Mesodermal cell (in vitro differentiated cells): ENCODE measurements at regions not wholly inside any gene's neighbourhood (a gene's known extent, or its start where the extent isn't known, plus 50 kb on each side); places are given as distances from the start of the nearest gene placed in this dataset.
A peak's percentile ranks its signal among the peaks of the same experiment; 100 is the strongest.
"Not testable (repeated sequence)": the region's sequence is repeated elsewhere in the genome, so short reads cannot be mapped to it uniquely, and the experiment has no call there.

Experiments used
- H3K27ac ChIP-seq: 2 replicates; pipeline ENCODE4 v1.7.0; 2013; ENCODE audit warnings: mild to moderate bottlenecking, low read depth, low read length, moderate library complexity; ENCODE audit not compliant: severe bottlenecking
- H3K36me3 ChIP-seq: 2 replicates; pipeline ENCODE4 v1.7.1; 2013; ENCODE audit warnings: mild to moderate bottlenecking, low read length, moderate library complexity; ENCODE audit not compliant: control insufficient read depth, insufficient read depth
- H3K4me1 ChIP-seq: one replicate; pipeline ENCODE4 v1.7.1; 2013; ENCODE audit warnings: mild to moderate bottlenecking, low read length; ENCODE audit not compliant: insufficient read depth, control insufficient read depth, poor library complexity, severe bottlenecking
- H3K4me3 ChIP-seq: 2 replicates; pipeline ENCODE4 v1.7.0; 2013; ENCODE audit warnings: low read length, control low read depth, mild to moderate bottlenecking; ENCODE audit not compliant: insufficient read depth, poor library complexity, severe bottlenecking; ENCODE audit errors: extremely low read depth
- H3K9me3 ChIP-seq: 2 replicates; pipeline ENCODE4 v1.7.1; 2013; ENCODE audit warnings: mild to moderate bottlenecking, low read length, moderate library complexity; ENCODE audit not compliant: control insufficient read depth
- WGBS, 2 experiments: methylation state at CpG; one replicate each; pipeline ENCODE4 v1.1.5; 2013; ENCODE audit warnings: missing lambda C conversion rate in 2 of 2; ENCODE audit not compliant: insufficient coverage in 2 of 2; 5-methylcytosine and 5-hydroxymethylcytosine counted together

DNA sequence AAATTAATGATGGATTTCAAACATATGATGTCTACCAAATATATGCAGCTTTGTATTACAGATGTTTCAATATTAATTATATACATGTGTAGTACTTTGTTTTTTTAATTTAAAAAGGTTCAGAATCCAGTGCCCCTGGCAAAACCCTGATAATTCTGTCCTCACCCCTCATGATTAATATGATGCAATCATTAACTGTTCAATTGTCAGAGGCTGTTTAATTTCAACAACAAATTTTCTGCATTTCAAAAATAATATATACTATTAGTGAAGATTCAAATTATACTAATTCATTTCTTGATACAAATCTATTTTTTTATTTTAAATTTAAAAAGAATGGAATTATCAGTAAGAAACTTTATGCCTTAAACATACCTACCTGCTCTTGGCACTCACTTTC lies 162.6 kb downstream of the HHIPL2 start:
- Histone ChIP-seq H3K9me3 (no peaks in the 10 kb centered on the region), H3K4me1 (no peaks in the 10 kb centered on the region), H3K4me3 (no peak overlapping the region), H3K36me3 (no peaks in the 10 kb centered on the region), H3K27ac (no peak overlapping the region)

- Histone ChIP-seq H3K4me1 (no peaks in the 10 kb centered on the region), H3K27ac (no peak overlapping the region), H3K9me3 (no peaks in the 10 kb centered on the region), H3K4me3 (no peak overlapping the region), H3K36me3 (no peaks in the 10 kb centered on the region)
Measured at GRCh38 chr1:222384531-222384930, 163.4 kb downstream of the HHIPL2 start.

DNA sequence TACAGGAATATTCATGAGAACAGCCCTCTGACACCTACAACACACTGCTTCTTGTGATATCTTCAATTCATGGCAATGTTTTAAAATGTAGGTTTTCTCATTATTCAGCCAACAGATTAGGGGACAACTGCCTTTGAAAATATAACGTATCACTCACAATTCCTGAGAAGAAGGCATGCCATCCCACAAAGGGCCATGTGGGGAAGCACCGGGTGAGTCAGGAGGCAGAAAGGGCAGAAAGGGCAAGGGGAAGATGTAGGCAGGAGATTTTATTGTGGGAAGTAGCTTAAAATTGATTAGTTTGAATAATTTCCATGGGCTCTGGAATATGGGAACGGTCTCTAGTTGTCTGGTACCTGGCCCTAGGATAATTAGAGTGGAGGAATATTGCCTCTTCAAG lies 165.7 kb downstream of the HHIPL2 start:
- Histone ChIP-seq H3K9me3 (no peaks in the 10 kb centered on the region), H3K4me1 (no peaks in the 10 kb centered on the region), H3K36me3 (no peaks in the 10 kb centered on the region), H3K4me3 (no peak overlapping the region), H3K27ac (no peak overlapping the region)
- WGBS, 2 experiments: 75 to 80% methylated on average over 2 of the region's 3 CpGs

- no peaks in the 10 kb centered on the region for H3K9me3 ChIP-seq
- no peaks in the 10 kb centered on the region for H3K36me3 ChIP-seq
- H3K4me3 ChIP-seq: no peak overlapping the region
- WGBS, 2 experiments: 62 to 83% methylated on average over 2 to 3 of the region's 6 CpGs
- peaks cover 10% of the 10 kb centered on the region for H3K4me1 ChIP-seq
- H3K27ac ChIP-seq: no peak overlapping the region
Measured at GRCh38 chr1:222377428-222378088, 170.3 kb downstream of the HHIPL2 start.

GRCh38 chr1:222376791-222377190 lies 171.1 kb downstream of the HHIPL2 start:
- not testable (repeated sequence) for H3K27ac ChIP-seq, H3K36me3 ChIP-seq, H3K9me3 ChIP-seq, H3K4me3 ChIP-seq
- peaks cover 13% of the 10 kb centered on the region for H3K4me1 ChIP-seq
- WGBS, 2 experiments: 75% methylated on average over 1 of the region's 1 CpG; no CpG with 5 or more reads in 1 of the 2 experiments

- Histone ChIP-seq H3K27ac (no peak overlapping the region), H3K4me1 (peaks cover 21% of the 10 kb centered on the region), H3K36me3 (no peaks in the 10 kb centered on the region), H3K4me3 (no peak overlapping the region), H3K9me3 (no peaks in the 10 kb centered on the region)
- 100% methylated on average over 1 of the region's 2 CpGs for WGBS, 2 experiments
Measured at GRCh38 chr1:222375701-222376100, 172.2 kb downstream of the HHIPL2 start.

DNA sequence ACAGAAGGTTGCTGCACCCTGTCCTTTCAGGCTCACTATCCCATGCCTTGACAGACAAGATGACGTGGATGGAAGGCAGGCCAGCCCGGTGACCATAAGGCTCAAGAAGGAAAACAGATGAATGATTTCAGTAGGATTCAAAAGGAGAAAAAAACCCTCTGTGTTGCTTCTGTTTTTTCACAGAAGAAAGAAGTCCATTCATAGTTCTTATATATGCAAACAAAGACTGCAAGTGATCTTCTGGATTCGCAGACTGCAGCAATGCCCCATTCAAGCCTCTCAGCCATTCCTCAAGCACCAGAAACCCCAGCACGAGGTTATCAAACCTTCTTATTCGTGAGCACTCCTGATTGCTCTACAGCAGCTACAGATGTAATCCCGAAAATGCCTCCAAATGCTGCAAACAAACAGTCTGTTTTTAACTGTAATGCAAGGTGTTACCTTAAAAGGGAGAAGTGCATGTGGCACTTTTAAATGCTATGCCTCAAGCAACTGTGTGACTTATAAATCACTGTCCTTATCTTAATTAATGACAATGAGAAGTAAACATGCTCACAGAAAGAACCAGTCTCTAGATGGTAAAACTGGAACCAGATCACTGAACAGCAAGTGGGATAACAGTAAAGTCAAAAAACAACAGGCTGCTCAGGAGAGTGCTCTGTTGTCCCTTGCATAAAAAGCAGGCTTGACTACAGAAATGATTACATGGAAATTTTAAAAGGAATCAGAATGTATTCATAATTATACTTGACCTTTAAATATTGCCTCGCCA lies 173.9 kb downstream of the HHIPL2 start:
- WGBS, 2 experiments: 58 to 66% methylated on average over 3 to 6 of the region's 7 CpGs

DNA sequence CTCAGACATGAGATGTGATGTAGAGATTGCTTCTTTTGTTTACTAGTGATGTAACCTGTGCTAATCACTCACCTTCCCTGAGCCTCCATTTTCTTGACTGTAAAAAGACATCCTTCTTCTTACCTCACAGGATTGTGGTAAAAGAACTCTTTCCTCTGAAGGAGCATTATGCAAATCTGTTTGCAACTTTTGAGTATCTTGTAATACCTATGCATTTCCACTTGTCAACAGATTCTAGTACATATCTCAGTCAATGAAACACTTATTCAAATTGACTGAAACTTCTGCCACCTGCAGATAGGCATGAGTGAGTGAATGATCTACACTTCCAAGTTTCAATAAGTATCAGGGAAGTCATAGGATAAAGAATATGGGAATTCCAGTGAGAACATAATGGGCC lies 174.7 kb downstream of the HHIPL2 start:
- Histone ChIP-seq H3K27ac (peak overlapping the region; percentile 37), H3K9me3 (no peaks in the 10 kb centered on the region), H3K4me1 (peaks cover 33% of the 10 kb centered on the region), H3K36me3 (no peaks in the 10 kb centered on the region), H3K4me3 (no peak overlapping the region)

More for the DNA sequence above, 173.9 kb downstream of the HHIPL2 start:
- no peaks in the 10 kb centered on the region for H3K9me3 ChIP-seq
- no peaks in the 10 kb centered on the region for H3K36me3 ChIP-seq
- peaks cover 33% of the 10 kb centered on the region for H3K4me1 ChIP-seq
- peak overlapping the region; percentile 37 for H3K27ac ChIP-seq
- no peak overlapping the region for H3K4me3 ChIP-seq

- 94 to 97% methylated on average over 3 of the region's 3 CpGs for WGBS, 2 experiments
- Histone ChIP-seq H3K36me3 (no peaks in the 10 kb centered on the region), H3K4me3 (no peak overlapping the region), H3K27ac (no peak overlapping the region), H3K9me3 (no peaks in the 10 kb centered on the region), H3K4me1 (peaks cover 33% of the 10 kb centered on the region)
Measured at GRCh38 chr1:222372221-222372620, 175.7 kb downstream of the HHIPL2 start.

GRCh38 chr1:222370913-222371675 lies 176.8 kb downstream of the HHIPL2 start:
- no peak overlapping the region for H3K4me3 ChIP-seq
- 71 to 100% methylated on average over 2 to 4 of the region's 7 CpGs for whole genome bisulfite sequencing, 2 experiments
- no peaks in the 10 kb centered on the region for H3K9me3 ChIP-seq
- no peaks in the 10 kb centered on the region for H3K36me3 ChIP-seq
- peak overlapping the region; percentile 75 for H3K27ac ChIP-seq
- peaks cover 28% of the 10 kb centered on the region for H3K4me1 ChIP-seq
